ENCODE measurements at regions not wholly inside any gene's neighbourhood (a gene's known extent, or its start where the extent isn't known, plus 50 kb on each side); places are given as distances from the start of the nearest gene placed in this dataset.

- no peak for DNase-seq (ENCODE audit: low spot score)
These were observed 99.8 kb upstream of the PMFBP1 start for GRCh38 chr16:72271699-72272240.

- DNase-seq (ENCODE audit: low spot score) = no peak
These were observed 98.6 kb upstream of the PMFBP1 start for GRCh38 chr16:72270531-72270930.

GRCh38 chr16:72266836-72267235 lies 94.9 kb upstream of the PMFBP1 start:
- DNase-seq (ENCODE audit: low spot score) = no peak

GRCh38 chr16:72264771-72265170 lies 92.8 kb upstream of the PMFBP1 start:
- DNase-seq (ENCODE audit: low spot score) = no peak

GRCh38 chr16:72262711-72263110 lies 90.8 kb upstream of the PMFBP1 start:
- DNase-seq (ENCODE audit: low spot score) = no peak

- no peak for DNase-seq (ENCODE audit: low spot score)
These were observed 89.2 kb upstream of the PMFBP1 start for GRCh38 chr16:72261127-72261526.

GRCh38 chr16:72256398-72257066 lies 84.6 kb upstream of the PMFBP1 start:
- no peak for DNase-seq (ENCODE audit: low spot score)

GRCh38 chr16:72255786-72256185 lies 83.8 kb upstream of the PMFBP1 start:
- DNase-seq (ENCODE audit: low spot score) = no peak

GRCh38 chr16:72247821-72248253 lies 75.9 kb upstream of the PMFBP1 start:
- DNase-seq (ENCODE audit: low spot score) = no peak

GRCh38 chr16:72246423-72246822 lies 74.5 kb upstream of the PMFBP1 start:
- no peak for DNase-seq (ENCODE audit: low spot score)

- DNase-seq (ENCODE audit: low spot score) = no peak
These were observed 72.9 kb upstream of the PMFBP1 start for GRCh38 chr16:72244853-72245252.

GRCh38 chr16:72243621-72244020 lies 71.7 kb upstream of the PMFBP1 start:
- no peak for DNase-seq (ENCODE audit: low spot score)

- no peak for DNase-seq (ENCODE audit: low spot score)
These were observed 70.8 kb upstream of the PMFBP1 start for GRCh38 chr16:72242757-72243156.

GRCh38 chr16:72241930-72242329 lies 70.0 kb upstream of the PMFBP1 start:
- DNase-seq (ENCODE audit: low spot score) = peak; percentile 17

- DNase-seq (ENCODE audit: low spot score) = no peak
These were observed 69.1 kb upstream of the PMFBP1 start for GRCh38 chr16:72241008-72241407.

- no peak for DNase-seq (ENCODE audit: low spot score)
These were observed 68.5 kb upstream of the PMFBP1 start for GRCh38 chr16:72240466-72240865.

- DNase-seq (ENCODE audit: low spot score) = no peak
These were observed 64.9 kb upstream of the PMFBP1 start for GRCh38 chr16:72236866-72237265.

- DNase-seq (ENCODE audit: low spot score) = no peak
These were observed 62.4 kb upstream of the PMFBP1 start for GRCh38 chr16:72234387-72234786.

- no peak for DNase-seq (ENCODE audit: low spot score)
These were observed 56.1 kb upstream of the PMFBP1 start for GRCh38 chr16:72228014-72228413.

- DNase-seq (ENCODE audit: low spot score) = no peak
These were observed 54.2 kb upstream of the PMFBP1 start for GRCh38 chr16:72226136-72226535.

GRCh38 chr16:72224260-72224768 lies 52.4 kb upstream of the PMFBP1 start:
- no peak for DNase-seq (ENCODE audit: low spot score)

GRCh38 chr16:72222503-72222902 lies 50.5 kb upstream of the PMFBP1 start:
- no peak for DNase-seq (ENCODE audit: low spot score)

Data from LoVo (cell line).